Suppressor macrophage treated with lipopolysaccharide for 1 hour (primary cell): ENCODE measurements at regions not wholly inside any gene's neighbourhood (a gene's known extent, or its start where the extent isn't known, plus 50 kb on each side); places are given as distances from the start of the nearest gene placed in this dataset.
"Not testable (repeated sequence)": the region's sequence is repeated elsewhere in the genome, so short reads cannot be mapped to it uniquely, and the experiment has no call there.

ENCODE experiments used
- DNase-seq, 3 donors: peaks; one replicate each; pipeline ENCODE4 v3.0.0-alpha.2; 2020 to 2022

- DNase-seq: no peak
Observed at GRCh38 chr7:87007038-87007437, 52.4 kb downstream of the ELAPOR2 start.

- no peak for DNase-seq
Observed at GRCh38 chr7:87004956-87005355, 54.5 kb downstream of the ELAPOR2 start.

DNA sequence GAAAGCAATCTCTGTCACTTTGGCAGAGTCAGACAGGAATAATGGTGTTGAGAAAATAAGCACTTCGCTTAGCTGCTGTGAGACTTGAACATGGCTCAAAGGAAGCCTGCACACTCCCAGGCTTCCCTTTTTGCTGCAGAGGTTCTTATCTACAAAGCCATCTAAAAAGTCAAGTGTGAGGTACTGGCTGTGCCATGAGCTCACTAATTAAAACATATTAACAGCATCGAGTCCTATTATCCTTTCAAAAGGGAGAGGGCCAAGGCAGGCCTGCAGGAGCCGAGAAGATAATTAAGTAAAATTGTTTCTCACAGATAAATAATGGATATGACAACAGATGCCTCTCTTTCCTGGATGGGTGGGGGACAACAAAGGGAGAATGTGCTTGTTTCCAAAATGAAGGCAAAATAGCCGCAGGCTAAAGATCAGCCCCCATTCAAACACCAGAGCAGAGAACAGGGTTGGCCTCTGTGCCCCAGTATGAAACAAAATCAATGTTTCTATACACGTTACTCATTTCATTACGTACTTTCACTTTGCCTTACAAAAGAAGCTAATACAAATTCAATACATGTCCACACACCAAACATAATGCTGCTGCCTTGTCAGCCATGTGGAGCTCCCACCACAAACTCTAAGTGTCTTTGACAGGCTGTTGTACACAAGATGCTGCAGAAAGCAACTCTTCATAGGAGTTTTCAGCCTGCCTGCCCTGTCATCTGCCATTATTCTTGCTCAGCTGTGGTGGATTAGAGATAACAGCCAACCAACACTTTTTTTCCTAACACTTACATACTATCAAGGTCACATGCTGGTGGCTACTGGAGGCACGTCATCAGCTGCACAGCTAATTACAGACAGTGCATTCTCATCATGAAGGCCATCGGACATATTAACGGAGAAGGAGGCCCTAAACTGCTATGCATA is 55.3 kb downstream of the ELAPOR2 start:
- no peak for DNase-seq

GRCh38 chr7:87001214-87001613 is 58.2 kb downstream of the ELAPOR2 start:
- no peak for DNase-seq

GRCh38 chr7:87000344-87000743 is 59.1 kb downstream of the ELAPOR2 start:
- DNase-seq: no peak

GRCh38 chr7:86999750-87000149 is 59.7 kb downstream of the ELAPOR2 start:
- no peak for DNase-seq

GRCh38 chr7:86995814-86996213 is 63.6 kb downstream of the ELAPOR2 start:
- no peak for DNase-seq

DNA sequence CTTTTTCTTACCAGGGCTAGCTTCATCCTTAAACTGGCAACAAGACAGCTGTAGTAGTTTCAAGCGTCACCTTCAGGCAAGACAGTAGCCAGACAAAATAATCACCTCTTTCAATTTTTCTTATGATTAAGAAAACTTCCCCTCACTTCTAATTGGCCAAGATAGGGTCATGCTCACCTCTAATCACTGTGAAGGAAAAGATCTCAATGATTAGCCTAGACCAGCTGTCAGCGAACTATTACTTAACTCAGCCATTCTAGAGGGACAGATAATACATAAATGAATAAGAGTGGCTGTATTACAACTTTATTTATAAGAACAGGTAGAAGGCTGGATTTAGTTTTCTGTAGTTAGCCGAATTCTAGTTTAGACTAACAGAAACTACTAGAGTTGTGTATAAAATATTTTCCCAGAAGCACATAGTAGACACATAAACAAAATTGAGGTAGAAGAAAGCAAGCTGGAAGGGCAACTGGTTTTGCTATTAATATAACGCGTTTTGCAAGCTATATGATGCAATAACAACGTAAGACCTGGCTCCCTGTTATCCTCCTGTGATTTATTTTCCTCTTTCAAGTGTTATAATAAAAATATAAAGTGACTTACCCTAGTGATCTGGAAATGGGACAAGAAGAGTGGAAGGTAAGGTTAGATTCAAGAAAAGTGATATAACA is 64.3 kb downstream of the ELAPOR2 start:
- DNase-seq: no peak

DNA sequence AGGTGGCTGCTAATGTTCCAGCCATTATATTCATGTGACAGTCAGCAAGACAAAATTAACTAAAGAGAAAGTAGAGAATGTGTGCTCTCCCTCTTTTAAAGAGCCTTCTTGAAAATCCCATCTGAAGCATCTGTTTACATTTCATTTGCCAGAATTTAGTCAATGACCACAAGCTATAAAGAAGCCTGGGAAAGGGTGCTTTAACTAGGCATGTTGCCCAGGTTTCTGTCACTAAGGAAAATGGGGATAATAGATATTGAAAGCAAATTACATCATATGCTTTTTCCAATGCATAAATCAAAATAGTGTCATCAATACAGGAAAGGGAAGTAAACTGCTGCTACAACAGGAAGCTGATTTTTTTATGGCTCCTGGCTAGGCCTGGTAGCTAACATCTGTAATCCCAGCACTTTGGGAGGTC is 67.7 kb downstream of the ELAPOR2 start:
- DNase-seq: no peak

GRCh38 chr7:86991093-86991769 is 68.2 kb downstream of the ELAPOR2 start:
- DNase-seq: no peak

- no peak for DNase-seq
Observed at GRCh38 chr7:86989407-86989806, 70.0 kb downstream of the ELAPOR2 start.

- not testable (repeated sequence) for DNase-seq
Observed at GRCh38 chr7:86987834-86988233, 71.6 kb downstream of the ELAPOR2 start.

DNA sequence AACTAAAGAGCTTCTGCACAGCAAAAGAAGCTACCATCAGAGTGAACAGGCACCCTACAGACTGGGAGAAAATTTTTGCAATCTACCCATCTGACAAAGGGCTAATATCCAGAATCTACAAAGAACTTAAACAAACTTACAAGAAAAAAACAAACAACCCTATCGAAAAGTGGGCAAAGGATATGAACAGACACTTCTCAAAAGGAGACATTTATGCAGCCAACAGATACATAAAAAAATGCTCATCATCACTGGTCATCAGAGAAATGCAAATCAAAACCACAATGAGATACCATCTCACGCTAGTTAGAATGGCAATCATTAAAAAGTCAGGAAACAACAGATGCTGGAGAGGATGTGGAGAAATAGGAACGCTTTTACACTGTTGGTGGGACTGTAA is 72.1 kb downstream of the ELAPOR2 start:
- not testable (repeated sequence) for DNase-seq

- not testable (repeated sequence) for DNase-seq
Observed at GRCh38 chr7:86985342-86985741, 74.1 kb downstream of the ELAPOR2 start.

DNA sequence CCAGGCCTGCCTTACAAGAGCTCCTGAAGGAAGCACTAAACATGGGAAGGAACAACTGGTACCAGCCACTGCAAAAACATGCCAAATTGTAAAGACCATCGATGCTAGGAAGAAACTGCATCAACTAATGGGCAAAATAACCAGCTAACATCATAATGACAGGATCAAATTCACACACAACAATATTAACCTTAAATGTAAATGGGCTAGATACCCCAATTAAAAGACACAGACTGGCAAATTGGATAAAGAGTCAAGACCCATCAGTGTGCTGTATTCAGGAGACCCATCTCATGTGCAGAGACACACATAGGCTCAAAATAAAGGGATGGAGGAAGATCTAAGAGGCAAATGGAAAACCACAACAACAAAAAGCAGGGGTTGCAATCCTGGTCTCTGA is 75.8 kb downstream of the ELAPOR2 start:
- not testable (repeated sequence) for DNase-seq

DNA sequence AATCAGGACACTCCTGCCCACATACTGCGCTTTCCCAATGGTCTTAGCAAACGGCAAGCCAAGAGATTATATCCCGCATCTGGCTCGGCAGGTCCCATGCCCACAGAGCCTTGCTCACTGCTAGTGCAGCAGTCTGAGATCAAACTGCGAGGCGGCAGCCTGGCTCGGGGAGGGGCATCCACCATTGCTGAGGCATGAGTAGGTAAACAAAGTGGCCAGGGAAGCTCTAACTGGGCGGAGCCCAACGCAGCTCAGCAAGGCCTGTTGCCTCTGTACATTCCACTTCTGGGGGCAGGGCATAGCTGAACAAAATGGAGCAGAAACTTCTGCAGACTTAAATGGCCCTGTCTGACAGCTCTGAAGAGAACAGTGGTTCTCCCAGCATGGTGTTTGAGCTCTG is 77.5 kb downstream of the ELAPOR2 start:
- DNase-seq: not testable (repeated sequence)

DNA sequence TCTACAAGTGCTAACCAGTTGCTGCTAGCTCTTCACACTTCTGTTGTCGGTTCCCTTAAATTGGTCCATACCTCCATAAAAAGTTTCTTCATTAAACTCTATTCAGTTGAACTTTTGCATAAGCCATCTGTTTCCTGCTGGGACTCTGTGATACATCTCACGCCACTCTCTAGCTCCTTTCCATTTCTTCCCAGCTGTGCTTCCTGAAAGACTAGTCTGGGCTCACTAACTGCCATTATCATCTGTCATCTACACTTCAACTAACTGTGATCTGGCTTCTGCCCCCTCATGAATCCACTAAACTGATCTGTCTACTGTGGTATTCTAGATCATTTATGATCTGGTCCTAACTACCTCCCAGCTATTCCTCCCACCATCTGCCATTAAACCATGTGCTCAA is 78.3 kb downstream of the ELAPOR2 start:
- DNase-seq: no peak

GRCh38 chr7:86980223-86980622 is 79.2 kb downstream of the ELAPOR2 start:
- no peak for DNase-seq

- DNase-seq: no peak
Observed at GRCh38 chr7:86978808-86979506, 80.5 kb downstream of the ELAPOR2 start.

- DNase-seq: no peak
Observed at GRCh38 chr7:86976958-86977357, 82.5 kb downstream of the ELAPOR2 start.

DNA sequence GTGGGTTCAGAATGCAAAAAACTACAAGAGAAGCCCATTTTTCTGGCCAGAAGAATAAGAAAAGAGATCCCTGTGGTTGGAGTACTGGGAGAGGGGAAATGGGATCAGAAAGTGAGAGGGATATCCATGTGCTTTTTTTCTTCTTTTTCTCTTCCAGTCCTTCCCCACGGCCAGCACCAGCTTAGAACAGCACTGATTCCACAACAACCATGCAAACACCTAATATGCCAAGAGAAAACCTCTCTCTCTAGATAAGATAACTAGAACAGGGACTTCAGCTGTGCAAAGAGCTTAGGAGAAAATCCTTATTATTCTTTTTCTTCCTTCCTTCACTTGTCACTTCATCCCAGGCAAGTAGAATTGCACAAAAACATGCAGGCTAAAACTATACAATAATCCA is 83.5 kb downstream of the ELAPOR2 start:
- no peak for DNase-seq

DNA sequence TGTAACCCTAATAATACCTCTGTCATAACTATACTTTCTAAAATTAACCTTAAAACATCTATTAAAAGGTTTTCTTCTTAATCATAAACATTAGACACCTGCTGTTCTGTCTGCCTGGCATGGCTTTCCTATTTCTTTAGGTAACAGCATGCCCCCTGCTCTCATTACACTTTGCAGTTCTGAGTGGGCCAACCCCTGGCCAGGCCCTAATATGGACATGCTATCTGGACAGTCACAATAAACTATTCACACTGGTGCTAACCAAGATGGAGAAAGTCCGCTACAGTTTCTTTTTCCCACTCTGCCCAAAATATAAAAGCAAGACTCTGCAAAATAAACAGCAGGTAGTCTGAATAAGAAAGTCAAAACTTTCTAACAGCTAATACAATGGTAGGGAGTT is 84.0 kb downstream of the ELAPOR2 start:
- no peak for DNase-seq

DNA sequence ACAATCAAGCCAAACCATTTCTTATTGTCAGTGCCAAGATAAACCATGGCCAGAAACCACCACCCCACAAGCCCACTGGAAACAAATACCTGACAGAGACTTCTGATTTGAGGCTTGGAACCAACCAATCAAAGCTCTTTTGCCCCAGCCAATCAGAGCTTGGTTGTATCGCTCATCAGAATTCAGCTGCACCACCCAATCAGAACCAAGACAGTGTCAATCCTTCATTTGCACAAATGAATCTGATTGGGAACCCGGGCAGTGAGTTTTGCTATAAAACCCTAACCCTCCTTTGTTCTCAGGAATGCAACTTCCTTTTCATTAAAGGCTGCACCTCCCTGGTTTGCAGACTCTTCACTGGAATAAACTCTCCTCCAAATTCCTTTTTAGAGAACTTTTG is 87.4 kb downstream of the ELAPOR2 start:
- DNase-seq: no peak
